SH-SY5Y (cell line): ENCODE measurements at regions not wholly inside any gene's neighbourhood (a gene's known extent, or its start where the extent isn't known, plus 50 kb on each side); places are given as distances from the start of the nearest gene placed in this dataset.

Experiments
- GATA2 ChIP-seq: IDR thresholded peaks from 2 replicates; pipeline ENCODE4 v1.6.1; 2011; ENCODE audit warnings: mild to moderate bottlenecking, low read depth, low read length
- GATA3 ChIP-seq: IDR thresholded peaks from 2 replicates; pipeline ENCODE4 v1.6.1; 2011; ENCODE audit warnings: low read depth, mild to moderate bottlenecking, low read length, moderate library complexity

GRCh38 chr18:46405832-46406538 lies 251.0 kb downstream of the LOXHD1 start:
- TF ChIP-seq GATA2 (no peak), GATA3 (no peak)
